ENCODE measurements at regions not wholly inside any gene's neighbourhood (a gene's known extent, or its start where the extent isn't known, plus 50 kb on each side); places are given as distances from the start of the nearest gene placed in this dataset.

DNA sequence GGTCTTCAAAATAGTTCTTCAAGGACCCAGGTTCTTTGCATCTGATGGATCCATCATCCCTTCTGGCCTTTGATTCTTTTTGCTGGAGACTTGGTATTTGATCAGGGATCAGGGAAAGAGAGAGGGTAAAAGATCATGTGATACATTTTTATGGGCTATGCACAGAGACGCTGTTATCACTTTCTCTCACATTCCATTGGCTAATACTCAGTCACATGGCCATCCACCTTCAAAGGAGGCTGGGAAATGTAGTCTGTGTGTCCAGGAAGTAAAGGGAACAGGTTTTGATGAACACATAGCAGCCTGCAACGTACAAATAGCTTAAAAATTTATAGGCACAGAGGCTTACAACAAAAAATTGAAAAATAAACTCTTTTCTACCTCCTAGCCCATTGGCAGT, 629.6 kb upstream of the FANCL start:
- 81% methylated on average over 1 of the region's 2 CpGs; no CpG with 5 or more reads in 1 of the 2 experiments for WGBS, 2 experiments (ENCODE audit: insufficient coverage in 1 of 2, insufficient read length in 1 of 2)
- TF ChIP-seq, protein P1, sequence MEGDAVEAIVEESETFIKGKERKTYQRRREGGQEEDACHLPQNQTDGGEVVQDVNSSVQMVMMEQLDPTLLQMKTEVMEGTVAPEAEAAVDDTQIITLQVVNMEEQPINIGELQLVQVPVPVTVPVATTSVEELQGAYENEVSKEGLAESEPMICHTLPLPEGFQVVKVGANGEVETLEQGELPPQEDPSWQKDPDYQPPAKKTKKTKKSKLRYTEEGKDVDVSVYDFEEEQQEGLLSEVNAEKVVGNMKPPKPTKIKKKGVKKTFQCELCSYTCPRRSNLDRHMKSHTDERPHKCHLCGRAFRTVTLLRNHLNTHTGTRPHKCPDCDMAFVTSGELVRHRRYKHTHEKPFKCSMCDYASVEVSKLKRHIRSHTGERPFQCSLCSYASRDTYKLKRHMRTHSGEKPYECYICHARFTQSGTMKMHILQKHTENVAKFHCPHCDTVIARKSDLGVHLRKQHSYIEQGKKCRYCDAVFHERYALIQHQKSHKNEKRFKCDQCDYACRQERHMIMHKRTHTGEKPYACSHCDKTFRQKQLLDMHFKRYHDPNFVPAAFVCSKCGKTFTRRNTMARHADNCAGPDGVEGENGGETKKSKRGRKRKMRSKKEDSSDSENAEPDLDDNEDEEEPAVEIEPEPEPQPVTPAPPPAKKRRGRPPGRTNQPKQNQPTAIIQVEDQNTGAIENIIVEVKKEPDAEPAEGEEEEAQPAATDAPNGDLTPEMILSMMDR (conservative IDR thresholded peaks at IDR 0.05): no peak
- H3K9me3 Mint-ChIP-seq: no peaks in the 10 kb centered on the region
- Histone ChIP-seq H3K27ac (ENCODE audit: low read depth, low read length) (no peak overlapping the region), H3K4me1 (ENCODE audit: control insufficient read depth, insufficient read depth, low read length) (peaks cover 5% of the 10 kb centered on the region), H3K9me3 (ENCODE audit: control insufficient read depth, low read length) (no peaks in the 10 kb centered on the region), H3K36me3 (ENCODE audit: control insufficient read depth, insufficient read depth, low read length) (no peaks in the 10 kb centered on the region), H3K4me3 (ENCODE audit: low read length) (no peak overlapping the region), H3K27me3 (ENCODE audit: control insufficient read depth, insufficient read depth, low read length, poor library complexity, severe bottlenecking) (no peaks in the 10 kb centered on the region), H3K9ac (ENCODE audit: extremely low read depth, low read length, poor library complexity, severe bottlenecking) (no peak overlapping the region)
- peaks cover 17% of the 10 kb centered on the region for H3K4me1 Mint-ChIP-seq
- no peak overlapping the region for H3K27ac Mint-ChIP-seq
- H3K36me3 Mint-ChIP-seq (ENCODE audit: low read depth): no peaks in the 10 kb centered on the region
- H3K27me3 Mint-ChIP-seq (ENCODE audit: insufficient read depth): no peaks in the 10 kb centered on the region
- H3K4me3 Mint-ChIP-seq: no peak overlapping the region
- no peak for DNase-seq

DNA sequence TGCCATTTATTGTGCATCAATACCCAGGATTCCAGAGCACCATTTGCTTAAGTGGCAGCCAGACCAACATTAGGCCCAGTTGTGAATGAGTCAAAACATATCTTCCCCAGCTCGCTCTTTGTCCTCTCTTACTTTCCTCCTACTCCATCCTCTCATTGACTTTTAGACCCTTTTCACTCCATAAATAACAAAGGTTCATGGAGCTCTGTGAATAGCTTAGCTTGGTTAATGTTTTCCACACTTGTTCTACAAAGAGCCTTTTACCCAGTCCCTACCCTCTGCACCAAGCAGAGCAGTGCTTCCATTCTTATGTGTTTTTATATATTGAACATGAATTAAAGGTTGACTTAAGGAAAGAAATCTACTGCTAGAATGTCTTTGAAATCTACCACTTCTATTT, 625.8 kb upstream of the FANCL start:
- Histone ChIP-seq H3K9me3 (ENCODE audit: control insufficient read depth, low read length) (no peaks in the 10 kb centered on the region), H3K4me1 (ENCODE audit: control insufficient read depth, insufficient read depth, low read length) (peaks cover 2% of the 10 kb centered on the region), H3K9ac (ENCODE audit: extremely low read depth, low read length, poor library complexity, severe bottlenecking) (no peak overlapping the region), H3K27me3 (ENCODE audit: control insufficient read depth, insufficient read depth, low read length, poor library complexity, severe bottlenecking) (no peaks in the 10 kb centered on the region), H3K36me3 (ENCODE audit: control insufficient read depth, insufficient read depth, low read length) (no peaks in the 10 kb centered on the region), H3K4me3 (ENCODE audit: low read length) (no peak overlapping the region), H3K27ac (ENCODE audit: low read depth, low read length) (no peak overlapping the region)
- TF ChIP-seq, protein P1 (conservative IDR thresholded peaks at IDR 0.05): no peak
- H3K36me3 Mint-ChIP-seq (ENCODE audit: low read depth): no peaks in the 10 kb centered on the region
- no peaks in the 10 kb centered on the region for H3K9me3 Mint-ChIP-seq
- no peak for DNase-seq
- H3K27ac Mint-ChIP-seq: no peak overlapping the region
- 78 to 95% methylated on average over 1 of the region's 1 CpG for WGBS, 2 experiments (ENCODE audit: insufficient coverage in 1 of 2, insufficient read length in 1 of 2)
- no peak overlapping the region for H3K4me3 Mint-ChIP-seq
- H3K4me1 Mint-ChIP-seq: peaks cover 26% of the 10 kb centered on the region
- no peaks in the 10 kb centered on the region for H3K27me3 Mint-ChIP-seq (ENCODE audit: insufficient read depth)

DNA sequence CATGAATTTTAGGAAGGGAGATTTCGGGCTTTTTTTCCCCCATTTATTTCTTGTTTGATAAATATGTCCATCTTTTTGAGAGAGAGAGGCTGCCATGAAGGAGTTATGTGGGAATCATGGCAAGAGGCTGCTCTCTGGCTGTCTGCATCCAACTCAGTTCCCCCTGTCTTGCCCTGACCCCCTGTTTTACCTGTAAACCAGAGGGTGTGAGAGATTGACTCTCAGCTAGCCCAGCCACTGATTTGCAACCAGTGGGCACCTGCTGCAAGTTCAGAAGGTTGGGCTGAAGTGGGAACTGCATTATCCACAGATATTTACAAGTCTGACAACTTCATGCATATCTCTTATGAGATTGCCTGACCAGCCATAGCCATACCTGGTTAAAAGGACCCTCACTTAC, 625.4 kb upstream of the FANCL start:
- no peak overlapping the region for H3K4me3 ChIP-seq (ENCODE audit: low read length)

More for the DNA sequence above, 625.4 kb upstream of the FANCL start:
- Mint-ChIP-seq H3K4me1 (peaks cover 24% of the 10 kb centered on the region), H3K36me3 (ENCODE audit: low read depth) (no peaks in the 10 kb centered on the region), H3K27ac (no peak overlapping the region), H3K27me3 (ENCODE audit: insufficient read depth) (no peaks in the 10 kb centered on the region), H3K4me3 (no peak overlapping the region), H3K9me3 (no peaks in the 10 kb centered on the region)
- 83% methylated on average over 1 of the region's 1 CpG; no CpG with 5 or more reads in 1 of the 2 experiments for WGBS, 2 experiments (ENCODE audit: insufficient coverage in 1 of 2, insufficient read length in 1 of 2)
- Histone ChIP-seq H3K9ac (ENCODE audit: extremely low read depth, low read length, poor library complexity, severe bottlenecking) (no peak overlapping the region), H3K27ac (ENCODE audit: low read depth, low read length) (no peak overlapping the region), H3K36me3 (ENCODE audit: control insufficient read depth, insufficient read depth, low read length) (no peaks in the 10 kb centered on the region), H3K4me1 (ENCODE audit: control insufficient read depth, insufficient read depth, low read length) (peaks cover 2% of the 10 kb centered on the region), H3K9me3 (ENCODE audit: control insufficient read depth, low read length) (no peaks in the 10 kb centered on the region), H3K27me3 (ENCODE audit: control insufficient read depth, insufficient read depth, low read length, poor library complexity, severe bottlenecking) (no peaks in the 10 kb centered on the region)
- TF ChIP-seq, protein P1 (conservative IDR thresholded peaks at IDR 0.05): no peak
- DNase-seq: peak; percentile 55

All from endodermal cell (in vitro differentiated cells).